Natural killer cell (primary cell): ENCODE measurements at regions not wholly inside any gene's neighbourhood (a gene's known extent, or its start where the extent isn't known, plus 50 kb on each side); places are given as distances from the start of the nearest gene placed in this dataset.

ENCODE experiments used
- ATAC-seq, 3 donors: fragments of 150-1000 bp in 2 of 3; fragments of 200-7000 bp in 1 of 3; cut with Tn5 transposase; 1 replicate in 1 of 3; 2 replicates in 2 of 3; pipeline ENCODE4 v1.10.0; 2021; ENCODE audit warnings: mild to moderate bottlenecking in 2 of 3, moderate library complexity in 2 of 3
- DNase-seq, 2 donors: peaks; one replicate each; pipeline versions ENCODE4 v3.0.0 to v3.0.0-alpha.2; 2013 to 2021; ENCODE audit warnings: mixed read lengths in 1 of 2
- H3K27ac ChIP-seq: one replicate; pipeline ENCODE4 v1.5.1; 2013; ENCODE audit warnings: mild to moderate bottlenecking, low read length
- H3K27me3 ChIP-seq: one replicate; pipeline ENCODE4 v1.6.1; 2013; ENCODE audit warnings: low read length; ENCODE audit not compliant: control insufficient read depth, insufficient read depth
- H3K36me3 ChIP-seq: one replicate; pipeline ENCODE4 v1.6.1; 2013; ENCODE audit warnings: low read length; ENCODE audit not compliant: control insufficient read depth, insufficient read depth
- H3K4me1 ChIP-seq: one replicate; pipeline ENCODE4 v1.6.1; 2013; ENCODE audit warnings: low read length; ENCODE audit not compliant: control insufficient read depth, insufficient read depth
- H3K4me3 ChIP-seq: one replicate; pipeline ENCODE4 v1.5.1; 2013; ENCODE audit warnings: low read length
- H3K9me3 ChIP-seq: one replicate; pipeline ENCODE4 v1.6.1; 2013; ENCODE audit warnings: low read length; ENCODE audit not compliant: control insufficient read depth, insufficient read depth
- H3K27ac Mint-ChIP-seq, 2 donors: one replicate each; pipeline ENCODE4 v1.8.0; 2022; ENCODE audit warnings: mild to moderate bottlenecking in 2 of 2, mixed read lengths in 2 of 2, moderate library complexity in 1 of 2
- H3K27me3 Mint-ChIP-seq, 2 donors: one replicate each; pipeline ENCODE4 v1.8.0; 2022; ENCODE audit warnings: low read depth in 2 of 2, mixed read lengths in 2 of 2
- H3K36me3 Mint-ChIP-seq: one replicate; pipeline ENCODE4 v1.8.0; 2022; ENCODE audit warnings: mixed read lengths
- H3K4me1 Mint-ChIP-seq, 2 donors: one replicate each; pipeline ENCODE4 v1.8.0; 2022; ENCODE audit warnings: mixed read lengths in 2 of 2
- H3K4me3 Mint-ChIP-seq: one replicate; pipeline ENCODE4 v1.8.0; 2022; ENCODE audit warnings: mild to moderate bottlenecking, moderate library complexity, mixed read lengths
- H3K9me3 Mint-ChIP-seq, 2 donors: one replicate each; pipeline ENCODE4 v1.8.0; 2022; ENCODE audit warnings: mixed read lengths in 2 of 2
- WGBS: methylation state at CpG from one replicate; pipeline ENCODE4 v1.1.7; 2013; ENCODE audit warnings: missing lambda C conversion rate; ENCODE audit not compliant: insufficient coverage; 5-methylcytosine and 5-hydroxymethylcytosine counted together
- intact Hi-C: fragments of 100-400 bp; cut with micrococcal nuclease; formaldehyde crosslinking; loops from one replicate; pipeline ENCODE4 v1.14.2; 2022
- TF ChIP-seq, protein P1 (sequence below): fragments of 200-600 bp; IDR thresholded peaks from one replicate; pipeline ENCODE4 v1.8.0; 2022; ENCODE audit warnings: antibody characterized with exemption

GRCh38 chr10:61846370-61847031, 55.0 kb upstream of the ARID5B start:
- Mint-ChIP-seq H3K27me3 (no peaks in the 10 kb centered on the region), H3K36me3 (no peaks in the 10 kb centered on the region), H3K4me1 (peaks cover 10 to 11% of the 10 kb centered on the region in 2 donors), H3K27ac (peak overlapping the region in 1 of 2 donors; percentile 22), H3K4me3 (no peak overlapping the region), H3K9me3 (no peaks in the 10 kb centered on the region)
- TF ChIP-seq, protein P1, sequence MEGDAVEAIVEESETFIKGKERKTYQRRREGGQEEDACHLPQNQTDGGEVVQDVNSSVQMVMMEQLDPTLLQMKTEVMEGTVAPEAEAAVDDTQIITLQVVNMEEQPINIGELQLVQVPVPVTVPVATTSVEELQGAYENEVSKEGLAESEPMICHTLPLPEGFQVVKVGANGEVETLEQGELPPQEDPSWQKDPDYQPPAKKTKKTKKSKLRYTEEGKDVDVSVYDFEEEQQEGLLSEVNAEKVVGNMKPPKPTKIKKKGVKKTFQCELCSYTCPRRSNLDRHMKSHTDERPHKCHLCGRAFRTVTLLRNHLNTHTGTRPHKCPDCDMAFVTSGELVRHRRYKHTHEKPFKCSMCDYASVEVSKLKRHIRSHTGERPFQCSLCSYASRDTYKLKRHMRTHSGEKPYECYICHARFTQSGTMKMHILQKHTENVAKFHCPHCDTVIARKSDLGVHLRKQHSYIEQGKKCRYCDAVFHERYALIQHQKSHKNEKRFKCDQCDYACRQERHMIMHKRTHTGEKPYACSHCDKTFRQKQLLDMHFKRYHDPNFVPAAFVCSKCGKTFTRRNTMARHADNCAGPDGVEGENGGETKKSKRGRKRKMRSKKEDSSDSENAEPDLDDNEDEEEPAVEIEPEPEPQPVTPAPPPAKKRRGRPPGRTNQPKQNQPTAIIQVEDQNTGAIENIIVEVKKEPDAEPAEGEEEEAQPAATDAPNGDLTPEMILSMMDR: no peak
- Histone ChIP-seq H3K4me3 (no peak overlapping the region), H3K27me3 (no peaks in the 10 kb centered on the region), H3K36me3 (no peaks in the 10 kb centered on the region), H3K27ac (no peak overlapping the region), H3K4me1 (no peaks in the 10 kb centered on the region), H3K9me3 (no peaks in the 10 kb centered on the region)
- peak in 2 of 3 donors; percentile 32 to 38 for ATAC-seq
- 68% methylated on average over 3 of the region's 5 CpGs for WGBS
- intact Hi-C loops: no loop called here
- DNase-seq: no peak

DNA sequence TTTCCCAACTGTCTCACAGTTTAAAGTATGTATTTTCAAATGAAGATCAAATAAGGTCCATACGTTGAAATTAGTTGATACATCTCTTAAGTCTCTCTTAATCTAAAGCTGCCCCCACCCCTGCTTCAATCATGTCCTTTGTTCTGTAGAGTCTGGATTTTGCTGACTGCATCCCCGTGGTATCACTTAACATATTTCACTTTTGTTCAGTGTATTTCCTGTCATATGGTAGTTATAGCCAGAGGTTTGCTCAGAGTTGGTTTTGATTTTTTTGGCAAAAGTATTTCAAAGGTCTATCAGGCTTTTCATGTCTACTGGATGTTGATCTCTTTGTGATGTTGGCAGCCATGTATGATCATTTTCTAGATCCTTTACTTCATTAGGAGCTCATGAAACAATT, 54.4 kb upstream of the ARID5B start:
- DNase-seq: no peak

GRCh38 chr10:61847640-61848039, 53.9 kb upstream of the ARID5B start:
- Mint-ChIP-seq H3K27ac (no peak overlapping the region), H3K4me1 (peaks cover 10 to 11% of the 10 kb centered on the region in 2 donors), H3K27me3 (no peaks in the 10 kb centered on the region), H3K36me3 (no peaks in the 10 kb centered on the region), H3K4me3 (no peak overlapping the region), H3K9me3 (no peaks in the 10 kb centered on the region)
- Histone ChIP-seq H3K27me3 (no peaks in the 10 kb centered on the region), H3K9me3 (no peaks in the 10 kb centered on the region), H3K36me3 (no peaks in the 10 kb centered on the region), H3K4me3 (no peak overlapping the region), H3K4me1 (no peaks in the 10 kb centered on the region), H3K27ac (no peak overlapping the region)
- ATAC-seq (no peak), DNase-seq (no peak)
- TF ChIP-seq, protein P1: no peak
- intact Hi-C loops: no loop called here
- 97% methylated on average over 2 of the region's 2 CpGs for WGBS

More for the DNA sequence above, 54.4 kb upstream of the ARID5B start:
- Mint-ChIP-seq H3K36me3 (no peaks in the 10 kb centered on the region), H3K27ac (peak overlapping the region in 1 of 2 donors; percentile 22), H3K4me1 (peaks cover 10 to 11% of the 10 kb centered on the region in 2 donors), H3K4me3 (no peak overlapping the region), H3K9me3 (no peaks in the 10 kb centered on the region), H3K27me3 (no peaks in the 10 kb centered on the region)
- H3K4me1 ChIP-seq: no peaks in the 10 kb centered on the region
- no peaks in the 10 kb centered on the region for H3K36me3 ChIP-seq
- H3K27ac ChIP-seq: no peak overlapping the region
- no peak overlapping the region for H3K4me3 ChIP-seq
- H3K27me3 ChIP-seq: no peaks in the 10 kb centered on the region
- H3K9me3 ChIP-seq: no peaks in the 10 kb centered on the region
- intact Hi-C loops: no loop called here
- TF ChIP-seq, protein P1: no peak
- whole genome bisulfite sequencing: 100% methylated on average over 1 of the region's 2 CpGs
- peak in 2 of 3 donors; percentile 35 to 55 for ATAC-seq

DNA sequence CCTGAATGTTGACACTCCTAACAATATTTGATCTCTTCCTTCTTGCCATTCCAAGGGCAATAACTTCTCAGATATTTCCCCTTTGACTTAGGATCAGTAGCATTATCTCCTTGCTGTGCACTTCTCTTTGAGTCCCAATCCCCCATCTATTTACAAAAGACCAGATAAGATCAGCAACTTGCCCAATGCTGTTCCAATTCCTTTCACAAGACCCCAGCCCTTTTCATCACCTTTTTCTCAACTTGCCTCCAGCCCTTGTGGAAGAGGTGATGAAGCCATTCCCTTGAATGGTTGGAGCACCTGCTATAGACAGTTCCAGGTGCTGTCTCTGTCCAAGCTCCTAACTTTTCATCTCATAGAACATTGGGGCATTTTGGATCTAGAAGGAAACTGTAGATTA, 51.1 kb upstream of the ARID5B start:
- no peaks in the 10 kb centered on the region for H3K9me3 Mint-ChIP-seq
- H3K4me1 Mint-ChIP-seq: peaks cover 10 to 11% of the 10 kb centered on the region in 2 donors
- TF ChIP-seq, protein P1: no peak
- no peak overlapping the region for H3K4me3 Mint-ChIP-seq
- intact Hi-C loops: no loop called here
- H3K36me3 ChIP-seq: no peaks in the 10 kb centered on the region
- no peak overlapping the region for H3K4me3 ChIP-seq
- DNase-seq (no peak), ATAC-seq (no peak)
- no peak overlapping the region for H3K27ac Mint-ChIP-seq
- no peaks in the 10 kb centered on the region for H3K4me1 ChIP-seq
- H3K9me3 ChIP-seq: no peaks in the 10 kb centered on the region
- no peaks in the 10 kb centered on the region for H3K36me3 Mint-ChIP-seq
- no peaks in the 10 kb centered on the region for H3K27me3 ChIP-seq
- H3K27me3 Mint-ChIP-seq: no peaks in the 10 kb centered on the region
- no peak overlapping the region for H3K27ac ChIP-seq
